ENCODE measurements at regions not wholly inside any gene's neighbourhood (a gene's known extent, or its start where the extent isn't known, plus 50 kb on each side); places are given as distances from the start of the nearest gene placed in this dataset.
A peak's percentile ranks its signal among the peaks of the same experiment; 100 is the strongest.

DNA sequence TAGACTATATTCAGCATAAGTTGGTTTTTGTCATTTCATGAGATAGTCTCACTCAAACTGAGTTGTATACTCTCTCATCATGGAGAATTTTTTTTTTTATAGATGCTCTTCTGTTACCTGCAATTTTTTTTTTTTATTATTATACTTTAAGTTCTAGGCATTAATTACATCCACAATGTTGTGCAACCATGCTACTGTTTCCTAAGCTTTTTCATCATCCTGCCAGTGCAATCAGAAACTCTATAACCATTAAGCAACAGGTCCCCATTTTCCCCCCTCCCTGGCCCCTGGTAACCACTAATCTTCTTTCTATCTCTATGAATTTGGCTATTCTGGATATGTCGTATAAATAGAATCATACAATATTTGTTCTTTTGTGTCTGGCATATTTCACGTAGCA is 321.6 kb downstream of the STIM2 start:
- peak overlapping the region; percentile 60; the same call in 1 of the 2 replicates for H3K27ac ChIP-seq
- no peak for DNase-seq (ENCODE audit: low read depth, low spot score)
- H3K36me3 ChIP-seq (ENCODE audit: insufficient read depth, low read length): no peaks in the 10 kb centered on the region
- no peak overlapping the region for H3K9ac ChIP-seq (ENCODE audit: insufficient read length)
- no peak overlapping the region for H3K4me3 ChIP-seq
- no peaks in the 10 kb centered on the region for H3K9me3 ChIP-seq (ENCODE audit: low read depth, low read length)
- TF ChIP-seq POLR2AphosphoS5 (IDR thresholded peaks at IDR 0.05; ENCODE audit: borderline replicate concordance, low read depth, low read length) (no peak), EZH2 (IDR thresholded peaks at IDR 0.05) (no peak), FOXP2 (optimal IDR thresholded peaks at IDR 0.05; ENCODE audit: control extremely low read depth, extremely low read length, insufficient read depth) (no peak)

DNA sequence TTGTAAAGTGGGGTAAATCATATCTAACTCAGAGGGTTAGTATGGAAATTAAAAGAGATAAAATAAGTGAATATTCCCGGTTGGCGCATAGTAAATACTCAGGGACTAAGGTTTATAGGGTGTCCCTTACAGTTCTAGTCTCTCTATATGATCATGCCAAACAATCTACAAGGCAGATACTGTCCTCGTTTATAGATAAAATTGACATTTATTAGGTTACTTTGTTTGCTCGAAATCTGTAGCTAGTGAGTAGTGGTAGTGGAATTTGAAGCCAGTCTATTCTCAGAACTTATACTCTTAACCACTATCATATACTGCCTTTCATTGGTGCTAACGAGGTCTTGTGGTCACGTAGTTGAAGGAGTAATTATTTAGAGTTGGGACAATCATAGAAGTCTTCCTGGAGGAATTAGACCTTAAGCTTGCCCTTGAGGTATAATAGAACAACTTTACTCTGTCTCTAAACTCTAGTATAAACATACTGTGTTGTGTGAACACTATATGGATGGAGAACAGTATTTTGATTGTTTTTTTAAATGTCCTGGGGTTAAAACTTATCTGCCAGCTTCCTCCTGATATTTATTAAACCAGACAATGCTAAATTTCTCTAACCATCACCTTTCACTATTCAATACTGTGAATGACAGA is 324.0 kb downstream of the STIM2 start:
- H3K4me3 ChIP-seq: no peak overlapping the region
- H3K9me3 ChIP-seq (ENCODE audit: low read depth, low read length): no peaks in the 10 kb centered on the region
- no peaks in the 10 kb centered on the region for H3K36me3 ChIP-seq (ENCODE audit: insufficient read depth, low read length)
- TF ChIP-seq POLR2AphosphoS5 (IDR thresholded peaks at IDR 0.05; ENCODE audit: borderline replicate concordance, low read depth, low read length) (no peak), FOXP2 (optimal IDR thresholded peaks at IDR 0.05; ENCODE audit: control extremely low read depth, extremely low read length, insufficient read depth) (no peak), EZH2 (IDR thresholded peaks at IDR 0.05) (no peak)
- no peak overlapping the region for H3K27ac ChIP-seq
- DNase-seq (ENCODE audit: low read depth, low spot score): no peak
- no peak overlapping the region for H3K9ac ChIP-seq (ENCODE audit: insufficient read length)

DNA sequence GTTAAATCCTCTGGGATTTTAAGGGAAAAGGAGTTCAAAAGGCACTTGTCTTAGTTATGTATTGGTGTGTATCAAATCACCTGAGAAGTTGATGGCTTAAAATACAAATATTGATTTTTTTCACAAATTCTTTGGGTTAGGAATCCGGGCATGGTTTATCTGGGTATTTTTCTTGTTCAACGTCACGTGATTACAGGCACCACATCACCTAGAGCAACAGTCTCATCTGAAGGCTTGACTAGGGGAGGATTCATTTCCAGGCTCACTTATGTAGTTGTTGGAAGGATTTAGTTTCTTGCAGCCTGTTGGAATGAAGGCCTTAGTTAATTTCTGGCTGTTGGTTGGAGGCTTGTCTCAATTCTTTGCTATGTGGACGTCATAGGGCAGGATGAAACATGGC is 326.1 kb downstream of the STIM2 start:
- DNase-seq (ENCODE audit: low read depth, low spot score): no peak
- Histone ChIP-seq H3K27ac (no peak overlapping the region), H3K9me3 (ENCODE audit: low read depth, low read length) (no peaks in the 10 kb centered on the region)

DNA sequence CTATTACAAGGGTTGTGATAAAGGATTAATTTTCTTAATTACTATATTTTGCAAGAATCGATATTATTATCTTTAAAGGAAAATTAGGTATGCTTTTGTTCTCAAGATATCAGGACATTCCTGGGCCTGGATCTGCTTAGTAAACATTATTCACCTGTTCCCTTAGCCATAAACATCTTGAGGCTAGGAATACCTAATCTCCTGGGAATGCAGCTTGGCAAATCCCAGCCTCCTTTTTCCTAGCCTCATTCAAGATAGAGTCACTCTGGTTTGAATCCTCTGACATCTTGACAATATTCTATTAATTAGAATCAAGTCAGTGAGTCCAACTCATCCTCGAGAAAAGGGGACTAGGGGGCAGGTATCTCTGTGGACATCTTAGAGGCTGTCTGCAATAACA is 327.1 kb downstream of the STIM2 start:
- no peak overlapping the region for H3K4me3 ChIP-seq
- no peak for DNase-seq (ENCODE audit: low read depth, low spot score)
- H3K36me3 ChIP-seq (ENCODE audit: insufficient read depth, low read length): no peaks in the 10 kb centered on the region
- no peak overlapping the region for H3K27ac ChIP-seq
- TF ChIP-seq FOXP2 (optimal IDR thresholded peaks at IDR 0.05; ENCODE audit: control extremely low read depth, extremely low read length, insufficient read depth) (no peak), POLR2AphosphoS5 (IDR thresholded peaks at IDR 0.05; ENCODE audit: borderline replicate concordance, low read depth, low read length) (no peak), EZH2 (IDR thresholded peaks at IDR 0.05) (no peak)
- no peaks in the 10 kb centered on the region for H3K9me3 ChIP-seq (ENCODE audit: low read depth, low read length)
- H3K9ac ChIP-seq (ENCODE audit: insufficient read length): no peak overlapping the region

More for the DNA sequence above, 326.1 kb downstream of the STIM2 start:
- H3K4me3 ChIP-seq: no peak overlapping the region
- TF ChIP-seq EZH2 (IDR thresholded peaks at IDR 0.05) (no peak), POLR2AphosphoS5 (IDR thresholded peaks at IDR 0.05; ENCODE audit: borderline replicate concordance, low read depth, low read length) (no peak), FOXP2 (optimal IDR thresholded peaks at IDR 0.05; ENCODE audit: control extremely low read depth, extremely low read length, insufficient read depth) (no peak)
- H3K36me3 ChIP-seq (ENCODE audit: insufficient read depth, low read length): no peaks in the 10 kb centered on the region
- no peak overlapping the region for H3K9ac ChIP-seq (ENCODE audit: insufficient read length)

DNA sequence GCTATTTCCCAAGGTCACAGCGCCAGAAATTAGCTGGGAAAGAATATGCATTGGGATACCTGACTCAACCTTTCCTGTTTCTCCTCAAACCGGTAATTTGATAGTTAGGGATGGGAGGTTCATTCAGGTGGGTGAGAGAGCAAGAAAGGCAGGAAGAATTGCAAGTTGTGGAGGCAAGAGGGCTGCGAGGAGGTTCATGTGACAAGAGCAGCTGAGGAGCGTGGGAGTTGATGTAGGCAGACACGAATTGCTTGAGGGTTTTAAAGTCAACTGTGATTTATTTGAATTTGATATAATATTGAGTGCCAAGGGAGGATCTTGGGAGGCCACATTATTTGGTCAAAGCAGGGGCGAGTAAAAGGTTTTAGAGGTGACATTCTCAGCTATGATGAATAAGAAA is 329.0 kb downstream of the STIM2 start:
- no peak overlapping the region for H3K9ac ChIP-seq (ENCODE audit: insufficient read length)
- no peak overlapping the region for H3K4me3 ChIP-seq
- no peak for TF ChIP-seq POLR2AphosphoS5 (IDR thresholded peaks at IDR 0.05; ENCODE audit: borderline replicate concordance, low read depth, low read length)
- no peak for TF ChIP-seq EZH2 (IDR thresholded peaks at IDR 0.05)
- no peak for TF ChIP-seq FOXP2 (optimal IDR thresholded peaks at IDR 0.05; ENCODE audit: control extremely low read depth, extremely low read length, insufficient read depth)
- DNase-seq (ENCODE audit: low read depth, low spot score): no peak
- no peaks in the 10 kb centered on the region for H3K9me3 ChIP-seq (ENCODE audit: low read depth, low read length)
- H3K36me3 ChIP-seq (ENCODE audit: insufficient read depth, low read length): no peaks in the 10 kb centered on the region
- H3K27ac ChIP-seq: no peak overlapping the region

DNA sequence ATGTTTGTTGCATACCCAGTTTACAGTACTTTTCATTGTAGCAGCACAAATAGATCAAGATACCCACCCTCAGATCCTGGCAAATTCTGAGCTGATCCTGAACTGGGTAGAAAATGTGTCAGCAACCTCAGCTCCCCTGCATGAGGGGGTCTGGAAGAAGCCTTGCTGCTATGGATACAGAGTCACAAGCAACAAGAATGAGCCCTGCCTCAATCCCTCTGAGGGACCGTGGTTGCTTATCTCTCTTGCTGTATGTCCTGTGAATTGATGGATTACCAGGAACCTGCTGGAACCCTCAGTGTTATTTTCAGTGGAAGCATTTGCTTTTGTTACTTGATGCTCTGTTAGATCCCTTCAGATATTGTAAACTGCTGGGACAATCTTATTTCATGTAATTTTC is 331.0 kb downstream of the STIM2 start:
- TF ChIP-seq FOXP2 (optimal IDR thresholded peaks at IDR 0.05; ENCODE audit: control extremely low read depth, extremely low read length, insufficient read depth) (no peak), POLR2AphosphoS5 (IDR thresholded peaks at IDR 0.05; ENCODE audit: borderline replicate concordance, low read depth, low read length) (no peak), EZH2 (IDR thresholded peaks at IDR 0.05) (no peak)
- no peaks in the 10 kb centered on the region for H3K36me3 ChIP-seq (ENCODE audit: insufficient read depth, low read length)
- H3K27ac ChIP-seq: no peak overlapping the region
- no peak overlapping the region for H3K9ac ChIP-seq (ENCODE audit: insufficient read length)
- DNase-seq (ENCODE audit: low read depth, low spot score): no peak
- no peaks in the 10 kb centered on the region for H3K9me3 ChIP-seq (ENCODE audit: low read depth, low read length)
- H3K4me3 ChIP-seq: no peak overlapping the region

DNA sequence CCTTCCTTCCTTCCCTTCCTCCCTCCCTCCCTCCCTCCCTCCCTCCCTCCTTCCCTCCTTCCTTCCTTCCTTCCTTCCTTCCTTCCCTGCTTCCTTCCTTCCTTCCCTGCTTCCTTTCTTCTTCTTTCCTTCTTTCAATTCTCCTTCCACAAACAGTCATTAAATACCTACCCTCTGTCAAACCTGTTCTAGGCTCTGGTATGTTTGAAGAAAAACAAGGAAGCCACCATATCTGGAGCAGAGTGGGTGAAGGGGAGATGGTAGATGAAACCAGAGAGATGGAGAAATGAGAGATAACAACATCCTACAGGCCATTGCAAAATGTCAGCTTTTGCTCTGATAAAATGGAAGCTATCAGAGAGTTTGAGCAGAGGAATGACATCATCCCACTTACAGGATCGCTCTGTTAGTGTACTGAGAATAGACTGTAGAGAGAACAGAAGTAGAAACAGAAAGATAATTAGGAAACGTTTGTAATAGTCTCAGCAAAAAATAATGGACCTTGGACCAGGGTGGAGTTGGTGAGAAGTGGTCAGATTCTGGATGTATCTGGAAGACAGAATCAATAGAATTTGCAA is 334.0 kb downstream of the STIM2 start:
- H3K27ac ChIP-seq: peak overlapping the region; percentile 57; the same call in 1 of the 2 replicates
- no peaks in the 10 kb centered on the region for H3K9me3 ChIP-seq (ENCODE audit: low read depth, low read length)
- H3K9ac ChIP-seq (ENCODE audit: insufficient read length): no peak overlapping the region
- H3K36me3 ChIP-seq (ENCODE audit: insufficient read depth, low read length): no peaks in the 10 kb centered on the region
- no peak for DNase-seq (ENCODE audit: low read depth, low spot score)
- TF ChIP-seq FOXP2 (optimal IDR thresholded peaks at IDR 0.05; ENCODE audit: control extremely low read depth, extremely low read length, insufficient read depth): no peak
- no peak for TF ChIP-seq EZH2 (IDR thresholded peaks at IDR 0.05)
- no peak for TF ChIP-seq POLR2AphosphoS5 (IDR thresholded peaks at IDR 0.05; ENCODE audit: borderline replicate concordance, low read depth, low read length)
- H3K4me3 ChIP-seq: no peak overlapping the region

DNA sequence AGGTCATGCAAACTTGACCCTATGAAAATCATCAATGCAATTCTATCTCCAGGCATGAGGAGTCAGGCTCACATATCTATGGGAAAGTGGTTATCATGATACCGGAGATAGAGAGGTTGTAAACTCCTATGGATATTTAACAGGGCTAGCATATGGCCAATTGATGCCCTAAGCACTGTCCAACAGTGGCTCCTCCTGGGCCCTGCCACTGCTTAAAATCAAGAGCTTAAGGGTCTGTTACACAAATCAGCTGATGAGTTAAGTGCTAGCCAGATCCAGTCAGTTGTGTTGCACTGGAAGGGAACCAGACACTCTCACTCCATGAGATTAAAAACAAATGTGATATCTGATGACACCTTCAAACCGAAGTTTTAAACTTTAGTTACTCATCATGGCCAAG is 337.6 kb downstream of the STIM2 start:
- no peaks in the 10 kb centered on the region for H3K36me3 ChIP-seq (ENCODE audit: insufficient read depth, low read length)
- H3K27ac ChIP-seq: no peak overlapping the region
- H3K4me3 ChIP-seq: no peak overlapping the region
- no peak overlapping the region for H3K9ac ChIP-seq (ENCODE audit: insufficient read length)
- H3K9me3 ChIP-seq (ENCODE audit: low read depth, low read length): no peaks in the 10 kb centered on the region
- no peak for DNase-seq (ENCODE audit: low read depth, low spot score)
- TF ChIP-seq POLR2AphosphoS5 (IDR thresholded peaks at IDR 0.05; ENCODE audit: borderline replicate concordance, low read depth, low read length): no peak
- no peak for TF ChIP-seq EZH2 (IDR thresholded peaks at IDR 0.05)
- TF ChIP-seq FOXP2 (optimal IDR thresholded peaks at IDR 0.05; ENCODE audit: control extremely low read depth, extremely low read length, insufficient read depth): no peak
